ENCODE measurements at regions not wholly inside any gene's neighbourhood (a gene's known extent, or its start where the extent isn't known, plus 50 kb on each side); places are given as distances from the start of the nearest gene placed in this dataset.

DNA sequence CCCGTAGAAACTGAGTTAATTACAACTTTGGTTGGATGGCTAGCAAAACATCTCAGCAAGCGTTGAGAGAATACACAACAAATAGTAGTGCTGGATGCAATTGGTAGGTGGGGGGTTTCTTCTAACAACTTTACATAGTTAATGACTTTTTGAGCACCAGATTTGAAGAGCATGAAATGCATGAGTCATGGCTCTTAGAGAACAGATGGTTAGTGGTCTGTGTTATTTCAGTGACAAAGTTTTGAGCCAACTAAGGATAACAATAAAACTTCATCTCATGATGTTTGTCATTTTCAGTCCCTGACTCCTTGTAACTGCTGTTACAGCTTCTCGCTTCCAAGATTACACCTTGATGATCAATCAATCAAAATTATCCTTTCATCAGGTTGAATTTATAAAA is 399.0 kb upstream of the BRINP1 start:
- Histone ChIP-seq H3K9me1 (replicated peaks; ENCODE audit: control insufficient read depth, extremely low read depth, insufficient read depth, low read length) (no peaks in the 10 kb centered on the region), H3K36me3 (ENCODE audit: control insufficient read depth in 2 of 2, extremely low read depth in 1 of 2, insufficient read depth in 2 of 2, low read length in 2 of 2) (no peaks in the 10 kb centered on the region), H3K4me3 (replicated peaks in 1 of 3; ENCODE audit: insufficient read depth in 1 of 3, low read depth in 1 of 3, low read length in 3 of 3) (no peak overlapping the region), H3K27me3 (ENCODE audit: control insufficient read depth in 2 of 2, insufficient read depth in 2 of 2, low read length in 2 of 2) (no peaks in the 10 kb centered on the region), H3K4me2 (ENCODE audit: insufficient read depth, low read length) (no peak overlapping the region), H3K4me1 (ENCODE audit: control insufficient read depth, extremely low read depth, insufficient read depth, low read length) (no peaks in the 10 kb centered on the region), H3K9me3 (replicated peaks; ENCODE audit: control insufficient read depth, insufficient read depth, low read length) (no peaks in the 10 kb centered on the region), H3K79me2 (ENCODE audit: control insufficient read depth, insufficient read depth, low read length) (no peaks in the 10 kb centered on the region), H3K9ac (replicated peaks; ENCODE audit: extremely low read depth, insufficient read depth, low read length) (no peak overlapping the region), H2AFZ (ENCODE audit: low read depth, low read length) (no peak overlapping the region), H4K20me1 (replicated peaks; ENCODE audit: control insufficient read depth, extremely low read depth, insufficient read depth, low read length) (no peaks in the 10 kb centered on the region), H3K27ac (ENCODE audit: insufficient read depth, low read depth, low read length) (no peak overlapping the region)
- ChIA-PET POLR2A (no interaction called here), CTCF (no interaction called here)
- intact Hi-C loops (cut with micrococcal nuclease) (no loop called here), dilution Hi-C loops (cut with MboI; ENCODE audit: extremely low pct_ligation_motif_present, low sequenced_read_pairs) (no loop called here)
- TF ChIP-seq, protein P1, sequence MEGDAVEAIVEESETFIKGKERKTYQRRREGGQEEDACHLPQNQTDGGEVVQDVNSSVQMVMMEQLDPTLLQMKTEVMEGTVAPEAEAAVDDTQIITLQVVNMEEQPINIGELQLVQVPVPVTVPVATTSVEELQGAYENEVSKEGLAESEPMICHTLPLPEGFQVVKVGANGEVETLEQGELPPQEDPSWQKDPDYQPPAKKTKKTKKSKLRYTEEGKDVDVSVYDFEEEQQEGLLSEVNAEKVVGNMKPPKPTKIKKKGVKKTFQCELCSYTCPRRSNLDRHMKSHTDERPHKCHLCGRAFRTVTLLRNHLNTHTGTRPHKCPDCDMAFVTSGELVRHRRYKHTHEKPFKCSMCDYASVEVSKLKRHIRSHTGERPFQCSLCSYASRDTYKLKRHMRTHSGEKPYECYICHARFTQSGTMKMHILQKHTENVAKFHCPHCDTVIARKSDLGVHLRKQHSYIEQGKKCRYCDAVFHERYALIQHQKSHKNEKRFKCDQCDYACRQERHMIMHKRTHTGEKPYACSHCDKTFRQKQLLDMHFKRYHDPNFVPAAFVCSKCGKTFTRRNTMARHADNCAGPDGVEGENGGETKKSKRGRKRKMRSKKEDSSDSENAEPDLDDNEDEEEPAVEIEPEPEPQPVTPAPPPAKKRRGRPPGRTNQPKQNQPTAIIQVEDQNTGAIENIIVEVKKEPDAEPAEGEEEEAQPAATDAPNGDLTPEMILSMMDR (IDR thresholded peaks at IDR 0.05; ENCODE audit: extremely low read depth in 1 of 2, insufficient read depth in 1 of 2, low read depth in 1 of 2, low read length in 2 of 2): no peak
- no peak for TF ChIP-seq JUN (IDR thresholded peaks at IDR 0.05; ENCODE audit: borderline replicate concordance, insufficient read depth, insufficient read length, low read depth)
- no peak for TF ChIP-seq EZH2 (IDR thresholded peaks at IDR 0.05; ENCODE audit: borderline replicate concordance, low read depth, low read length, severe bottlenecking)
- TF ChIP-seq GATA2 (IDR thresholded peaks at IDR 0.05; ENCODE audit: insufficient read depth, insufficient read length, low read depth, low read length): no peak
- TF ChIP-seq POLR2A (IDR thresholded peaks at IDR 0.05; ENCODE audit: low read depth, low read length): no peak
- no peak for TF ChIP-seq MAX (IDR thresholded peaks at IDR 0.05; ENCODE audit: insufficient read depth, insufficient read length)
- no peak for TF ChIP-seq POLR2AphosphoS5 (IDR thresholded peaks at IDR 0.05; ENCODE audit: insufficient read depth, low read depth, low read length)
- no peak for TF ChIP-seq FOS (IDR thresholded peaks at IDR 0.05; ENCODE audit: borderline replicate concordance, insufficient read depth, low read length)
- no TSS peak for BruUV-seq (replicated peaks)
- FAIRE-seq: no peak
- DNase-seq (ENCODE audit: low read depth, low spot score): no peak

Data from endothelial cell of umbilical vein (primary cell).